NCI-H748 (cell line): ENCODE measurements at regions not wholly inside any gene's neighbourhood (a gene's known extent, or its start where the extent isn't known, plus 50 kb on each side); places are given as distances from the start of the nearest gene placed in this dataset.
A peak's percentile ranks its signal among the peaks of the same experiment; 100 is the strongest.

Source experiments
- DNase-seq: peaks from one replicate; lab custom pipeline; 2025; ENCODE audit not compliant: unreplicated experiment; lab: John Stamatoyannopoulos, UW

- DNase-seq, result peak; percentile 80
Observed at GRCh38 chr10:118246332-118247295, 95.5 kb downstream of the FAM204A start.

GRCh38 chr10:118243907-118244306 lies 98.2 kb downstream of the FAM204A start:
- DNase-seq, result peak; percentile 18

GRCh38 chr10:118241229-118242137 lies 100.6 kb downstream of the FAM204A start:
- DNase-seq, result peak; percentile 75

GRCh38 chr10:118239236-118239630 lies 102.9 kb downstream of the FAM204A start:
- DNase-seq, result no peak

- DNase-seq, result no peak
Observed at GRCh38 chr10:118238573-118239235, 103.4 kb downstream of the FAM204A start.

GRCh38 chr10:118237930-118238329 lies 104.2 kb downstream of the FAM204A start:
- no peak for DNase-seq

- DNase-seq, result no peak
Observed at GRCh38 chr10:118234683-118235082, 107.4 kb downstream of the FAM204A start.

- no peak for DNase-seq
Observed at GRCh38 chr10:118220346-118220850, 121.7 kb downstream of the FAM204A start.

GRCh38 chr10:118218562-118218961 lies 123.6 kb downstream of the FAM204A start:
- no peak for DNase-seq

- no peak for DNase-seq
Observed at GRCh38 chr10:118216571-118217170, 125.5 kb downstream of the FAM204A start.

GRCh38 chr10:118216020-118216419 lies 126.1 kb downstream of the FAM204A start:
- DNase-seq, result no peak

GRCh38 chr10:118214776-118215175 lies 127.3 kb downstream of the FAM204A start:
- DNase-seq, result no peak

GRCh38 chr10:118213436-118213835 lies 128.7 kb downstream of the FAM204A start:
- no peak for DNase-seq

- DNase-seq, result no peak
Observed at GRCh38 chr10:118210276-118210675, 131.8 kb downstream of the FAM204A start.

- no peak for DNase-seq
Observed at GRCh38 chr10:118209215-118209614, 132.9 kb downstream of the FAM204A start.

GRCh38 chr10:118207470-118208007 lies 134.6 kb downstream of the FAM204A start:
- no peak for DNase-seq

GRCh38 chr10:118204292-118204943 lies 137.7 kb downstream of the FAM204A start:
- no peak for DNase-seq

- DNase-seq, result no peak
Observed at GRCh38 chr10:118203461-118203860, 138.7 kb downstream of the FAM204A start.

GRCh38 chr10:118195729-118196128 lies 146.4 kb downstream of the FAM204A start:
- DNase-seq, result no peak

GRCh38 chr10:118193642-118194041 lies 146.9 kb upstream of the RAB11FIP2 start:
- no peak for DNase-seq
